Ovary (tissue), 7 donors: ENCODE measurements at regions not wholly inside any gene's neighbourhood (a gene's known extent, or its start where the extent isn't known, plus 50 kb on each side); places are given as distances from the start of the nearest gene placed in this dataset.

Source experiments
- DNase-seq, 5 donors: peaks; one replicate each; pipeline ENCODE4 v3.0.0-alpha.2; 2019 to 2020
- H3K27ac ChIP-seq, 2 donors: fragments of 200-600 bp; one replicate each; pipeline versions ENCODE4 v1.5.1 to v1.8.0; 2019 to 2022
- H3K27me3 ChIP-seq: fragments of 200-600 bp; one replicate; pipeline ENCODE4 v1.8.0; 2022
- H3K36me3 ChIP-seq: fragments of 200-600 bp; sonication (generic); one replicate; pipeline ENCODE4 v1.5.1; 2019
- H3K4me1 ChIP-seq: one replicate; pipeline ENCODE4 v1.8.1; 2013; ENCODE audit warnings: mild to moderate bottlenecking, moderate library complexity; ENCODE audit not compliant: insufficient read depth
- H3K4me3 ChIP-seq: fragments of 200-600 bp; sonication (generic); one replicate; pipeline ENCODE4 v1.5.1; 2017
- H3K9me3 ChIP-seq, 2 donors: fragments of 200-600 bp in 1 of 2; sonication (generic) in 1 of 2; one replicate each; pipeline versions ENCODE4 v1.5.1 to v1.8.1; 2013 to 2019; ENCODE audit warnings: mild to moderate bottlenecking in 1 of 2, moderate library complexity in 1 of 2
- CTCF ChIP-seq, 3 donors: fragments of 450-650 bp in 2 of 3; fragments of 200-600 bp in 1 of 3; IDR thresholded peaks; one replicate each; pipeline versions ENCODE4 v1.5.1 to v1.8.0; 2016 to 2022; ENCODE audit warnings: antibody characterized with exemption in 3 of 3, mild to moderate bottlenecking in 1 of 3
- EP300 ChIP-seq: sonication (generic); formaldehyde crosslinking; IDR thresholded peaks from one replicate; pipeline ENCODE4 v1.6.1; 2017; ENCODE audit warnings: antibody characterized with exemption
- POLR2A ChIP-seq: fragments of 450-650 bp; IDR thresholded peaks from one replicate; pipeline ENCODE4 v1.6.1; 2017; ENCODE audit warnings: antibody characterized with exemption, mild to moderate bottlenecking, moderate library complexity
- WGBS, 3 donors: extraction: QIAGEN DNeasy Blood & Tissue Kit in 1 of 3; methylation state at CpG; one replicate each; pipeline versions ENCODE4 v1.1.5 to v1.1.7; 2013 to 2017; 5-methylcytosine and 5-hydroxymethylcytosine counted together
- intact Hi-C, 4 donors: fragments of 100-400 bp; cut with DNase I; formaldehyde crosslinking; loops; one replicate each; pipeline versions ENCODE4 v1.11.0 to v1.15.1; 2022 to 2023
- donor health status: DM: no; HTN: no; CAD: no; lungs with moderate emphysema.
- donor health status: DM: no; HTN: no; CAD: no.
- donor health status: Bipolar disorder and iron deficiency.
- donor health status: DM: no; HTN: no; CAD: no.
- donor health status: DM: yes; HTN: yes; CAD: no.

GRCh38 chr2:235263205-235264120 lies 230.4 kb upstream of the AGAP1 start:
- Histone ChIP-seq H3K4me1 (peaks cover 3% of the 10 kb centered on the region), H3K27me3 (no peaks in the 10 kb centered on the region), H3K27ac (no peak overlapping the region), H3K36me3 (no peaks in the 10 kb centered on the region), H3K9me3 (no peaks in the 10 kb centered on the region), H3K4me3 (no peak overlapping the region)
- TF ChIP-seq CTCF (IDR thresholded peaks at IDR 0.05) = no peak
- no peak for TF ChIP-seq POLR2A
- whole genome bisulfite sequencing, 3 donors = 27 to 43% (median 38%) methylated on average over 28 of the region's 28 CpGs
- DNase-seq = peak; percentile 52 to 73 (median 70)
- intact Hi-C loops = no loop called here

GRCh38 chr2:235264121-235264493 lies 229.7 kb upstream of the AGAP1 start:
- no peak overlapping the region for H3K4me3 ChIP-seq
- TF ChIP-seq CTCF (IDR thresholded peaks at IDR 0.05) (no peak), POLR2A (no peak), EP300 (no peak)

GRCh38 chr2:235264512-235264911 lies 229.3 kb upstream of the AGAP1 start:
- TF ChIP-seq CTCF (IDR thresholded peaks at IDR 0.05) (no peak), POLR2A (no peak), EP300 (no peak)
- 73 to 87% (median 84%) methylated on average over 8 of the region's 8 CpGs for WGBS, 3 donors
- Histone ChIP-seq H3K4me3 (no peak overlapping the region), H3K9me3 (no peaks in the 10 kb centered on the region), H3K27me3 (no peaks in the 10 kb centered on the region), H3K36me3 (no peaks in the 10 kb centered on the region), H3K4me1 (peaks cover 5% of the 10 kb centered on the region), H3K27ac (no peak overlapping the region)
- DNase-seq = no peak
- intact Hi-C loops = no loop called here

More at GRCh38 chr2:235264121-235264493, 229.7 kb upstream of the AGAP1 start:
- Histone ChIP-seq H3K27ac (no peak overlapping the region), H3K4me1 (peaks cover 5% of the 10 kb centered on the region), H3K27me3 (no peaks in the 10 kb centered on the region), H3K36me3 (no peaks in the 10 kb centered on the region), H3K9me3 (no peaks in the 10 kb centered on the region)
- no peak for DNase-seq
- 65 to 86% (median 79%) methylated on average over 1 of the region's 1 CpG for WGBS, 3 donors
- intact Hi-C loops = no loop called here

- TF ChIP-seq EP300 = no peak
- no peak for TF ChIP-seq POLR2A
- no peak for TF ChIP-seq CTCF (IDR thresholded peaks at IDR 0.05)
- no peak for DNase-seq
- Histone ChIP-seq H3K9me3 (no peaks in the 10 kb centered on the region), H3K36me3 (no peaks in the 10 kb centered on the region), H3K4me3 (no peak overlapping the region), H3K27me3 (no peaks in the 10 kb centered on the region), H3K27ac (no peak overlapping the region), H3K4me1 (peaks cover 5% of the 10 kb centered on the region)
- WGBS, 3 donors = 66 to 71% (median 70%) methylated on average over 9 of the region's 9 CpGs
- intact Hi-C loops = no loop called here
Measured at GRCh38 chr2:235265348-235265965, 228.4 kb upstream of the AGAP1 start.
